ENCODE measurements at regions not wholly inside any gene's neighbourhood (a gene's known extent, or its start where the extent isn't known, plus 50 kb on each side); places are given as distances from the start of the nearest gene placed in this dataset.
"Not testable (repeated sequence)": the region's sequence is repeated elsewhere in the genome, so short reads cannot be mapped to it uniquely, and the experiment has no call there.

DNA sequence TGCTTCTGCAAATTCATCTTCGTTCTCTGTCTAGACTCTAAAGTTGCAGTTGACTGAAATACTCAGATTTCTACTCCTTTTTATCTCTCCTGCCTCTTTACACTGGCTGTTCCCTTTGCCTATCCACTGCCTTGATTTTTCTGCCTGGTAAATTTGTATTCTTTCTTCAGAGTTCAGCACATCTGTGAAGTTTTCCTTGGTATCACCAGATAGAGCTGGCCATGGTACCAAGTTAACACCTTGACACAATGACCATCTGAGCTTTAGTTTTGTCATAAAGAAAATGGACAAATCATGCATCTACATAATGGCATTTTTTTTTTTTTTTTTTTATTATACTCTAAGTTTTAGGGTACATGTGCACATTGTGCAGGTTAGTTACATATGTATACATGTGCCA lies 143.0 kb downstream of the PPP1R3A start:
- DNase-seq = no peak

DNA sequence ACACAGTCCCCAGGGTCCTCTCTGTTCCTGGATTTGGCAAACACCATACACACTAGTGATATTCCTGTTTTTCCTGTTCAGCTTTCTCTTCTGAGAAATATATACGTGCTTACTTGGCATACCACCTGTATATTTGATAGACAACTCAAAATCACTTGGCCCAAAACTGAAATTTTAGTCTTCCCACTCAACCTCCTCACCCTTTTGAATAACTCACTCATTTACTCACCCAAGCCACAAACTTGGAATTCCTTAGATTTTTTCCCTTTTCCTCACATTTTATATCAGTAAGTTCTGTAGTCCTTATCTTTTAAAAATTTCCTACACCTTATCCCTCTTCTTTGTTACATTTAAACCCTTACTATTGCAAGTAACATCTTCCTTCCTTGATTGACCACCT lies 143.4 kb downstream of the PPP1R3A start:
- DNase-seq = no peak

DNA sequence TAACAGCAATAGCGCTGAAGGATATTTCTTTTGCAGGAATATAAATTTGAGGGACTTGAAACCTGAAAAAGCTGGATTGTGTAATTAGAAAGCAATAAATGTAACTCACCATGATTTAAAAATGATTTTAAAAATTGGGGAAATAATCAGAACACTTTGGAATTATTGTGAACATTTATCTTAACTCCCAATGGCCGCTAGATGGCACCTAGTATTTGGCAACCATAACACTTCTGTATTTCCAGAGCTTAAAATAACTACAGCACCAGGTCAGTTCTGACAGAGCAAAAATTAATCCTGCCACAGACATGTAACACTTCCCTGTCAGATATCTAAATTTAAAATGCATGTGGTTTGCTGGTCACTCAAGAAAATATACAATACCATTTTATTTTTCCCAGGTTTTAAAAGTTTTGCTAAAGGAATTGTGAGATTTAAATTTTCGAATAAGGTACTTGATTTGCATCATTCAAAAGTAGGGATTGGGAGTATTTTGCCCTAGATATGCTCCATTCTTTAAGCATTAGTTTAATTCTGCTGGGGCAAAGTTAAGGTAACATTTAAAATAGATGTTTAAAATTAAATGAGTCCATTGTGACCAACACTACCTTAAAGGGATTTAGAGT lies 144.5 kb downstream of the PPP1R3A start:
- DNase-seq = no peak

DNA sequence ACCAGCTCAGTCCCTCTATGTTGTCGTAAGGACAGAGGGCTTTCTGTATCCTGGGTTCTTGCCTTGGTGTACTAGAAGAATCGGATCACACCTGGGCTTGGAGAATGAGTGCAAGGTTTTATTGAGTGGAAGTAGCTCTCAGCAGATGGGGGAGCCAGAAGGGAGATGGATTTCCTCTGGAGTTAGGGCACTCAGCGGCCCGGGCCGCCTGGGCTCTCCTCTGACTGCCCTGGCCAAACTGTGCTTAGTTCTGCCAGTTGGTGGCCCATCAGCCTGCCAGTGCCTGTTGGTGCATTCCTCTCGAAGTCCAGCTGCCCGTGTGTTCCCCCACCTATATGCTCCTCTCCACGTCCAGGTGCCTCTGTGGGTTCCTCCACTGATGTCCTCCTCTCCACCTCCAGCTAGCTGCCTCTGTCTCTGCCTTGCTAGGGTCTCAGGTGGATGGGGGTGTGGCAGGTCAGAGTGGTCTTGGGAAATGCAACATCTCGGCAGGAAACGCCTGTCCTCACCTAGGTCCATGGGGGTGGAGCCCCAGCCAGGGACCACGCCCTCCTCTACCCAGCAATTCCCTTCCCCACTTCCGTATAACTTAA lies 148.6 kb downstream of the PPP1R3A start:
- DNase-seq = no peak

DNA sequence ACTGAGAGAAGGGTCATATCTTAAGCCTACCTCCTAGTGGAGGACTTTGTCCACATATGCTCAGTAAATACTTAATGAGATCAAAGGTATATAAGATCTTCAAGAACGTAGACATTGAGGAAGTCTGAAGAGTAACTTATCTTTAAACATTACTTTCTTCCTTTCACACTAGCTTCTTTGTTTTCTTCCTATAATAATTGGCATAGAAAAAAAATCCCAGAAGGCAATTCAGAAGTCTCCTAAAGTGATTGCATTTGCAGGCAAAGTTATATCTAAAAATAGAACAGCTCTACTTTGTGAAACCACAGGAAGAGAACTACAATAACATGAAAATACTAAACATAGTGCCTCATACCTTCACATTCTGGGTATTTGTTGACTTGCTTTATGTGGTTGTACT lies 150.4 kb downstream of the PPP1R3A start:
- DNase-seq = no peak

DNA sequence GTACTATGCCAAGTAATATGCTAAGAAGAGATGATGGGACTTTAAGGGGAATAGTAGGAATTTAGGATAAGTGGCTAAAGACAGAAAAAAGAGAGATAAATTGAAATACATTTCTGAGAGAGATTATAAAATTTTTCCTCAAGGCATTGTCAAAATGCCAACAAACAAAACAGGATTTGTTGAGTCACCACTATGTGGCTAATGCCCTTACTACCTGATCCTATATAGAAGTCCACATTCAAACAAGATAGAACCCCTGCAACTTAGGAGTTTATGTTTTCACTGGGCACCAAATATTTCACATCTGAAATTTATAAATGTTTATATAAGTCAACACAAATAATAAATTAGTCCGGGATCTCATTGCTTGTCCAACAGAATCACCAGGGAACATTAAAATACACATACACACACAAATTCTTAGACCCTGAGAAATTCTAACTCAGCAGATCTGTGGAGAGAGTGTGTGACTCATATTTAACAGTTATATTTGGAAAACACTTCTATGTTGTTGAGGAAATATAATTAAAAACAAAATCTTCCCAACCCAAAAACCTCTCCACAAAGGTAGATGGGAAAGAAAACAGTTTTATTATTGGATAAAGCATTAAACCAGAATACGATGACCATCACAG lies 154.3 kb downstream of the PPP1R3A start:
- DNase-seq = no peak

DNA sequence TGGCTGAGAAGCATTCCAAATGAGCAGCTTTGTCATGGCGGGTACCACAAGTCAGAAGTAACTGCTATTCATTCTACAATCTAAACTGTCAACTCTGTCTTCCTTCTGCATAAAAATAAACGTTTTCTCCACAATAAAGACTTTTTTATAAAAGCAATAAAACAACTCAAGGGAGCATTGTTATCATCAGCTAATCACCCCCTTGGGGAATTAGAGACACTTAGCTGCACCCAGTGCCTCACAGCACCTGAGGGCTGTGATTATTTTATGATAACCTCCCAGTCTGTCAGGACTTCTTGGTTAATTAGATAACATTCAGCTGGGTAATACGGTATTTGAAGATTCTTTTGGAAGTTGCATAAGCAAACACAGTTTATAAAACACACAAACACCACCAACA lies 155.6 kb downstream of the PPP1R3A start:
- no peak for DNase-seq

DNA sequence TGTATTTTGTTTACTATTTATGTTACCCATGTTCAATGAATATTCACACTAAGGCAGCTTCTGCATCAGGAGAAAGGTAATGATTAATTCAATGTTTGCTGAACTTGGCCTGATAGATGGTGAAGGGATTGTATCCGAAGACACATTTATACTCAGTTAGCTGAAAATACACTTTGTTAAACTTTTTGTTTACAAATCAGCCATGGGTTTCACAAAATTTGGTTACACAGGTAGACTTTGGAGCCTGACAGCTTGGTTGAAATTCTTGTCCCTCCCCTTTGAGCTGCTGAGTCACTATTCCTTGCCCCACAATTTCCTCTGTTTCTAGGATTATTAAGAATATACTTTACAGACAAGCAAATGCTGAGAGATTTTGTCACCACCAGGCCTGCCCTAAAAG lies 162.6 kb downstream of the PPP1R3A start:
- DNase-seq = no peak

DNA sequence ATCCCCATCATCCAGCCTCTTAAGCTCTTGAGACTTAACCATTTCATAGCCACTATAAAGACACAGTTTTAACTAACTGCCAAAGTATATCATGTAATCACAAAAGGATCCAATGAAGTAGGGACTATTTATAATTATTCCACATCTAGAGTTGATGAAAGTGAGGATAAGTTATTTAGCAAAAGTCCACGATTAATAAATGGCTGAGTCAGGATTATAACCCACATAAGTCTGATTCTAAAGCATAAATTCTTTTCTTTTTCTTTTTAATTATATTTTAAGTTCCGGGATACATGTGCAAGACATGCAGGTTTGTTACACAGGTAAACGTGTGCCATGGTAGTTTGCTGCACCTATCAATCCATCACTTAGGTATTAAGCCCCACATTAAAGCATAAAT lies 166.1 kb downstream of the PPP1R3A start:
- no peak for DNase-seq

DNA sequence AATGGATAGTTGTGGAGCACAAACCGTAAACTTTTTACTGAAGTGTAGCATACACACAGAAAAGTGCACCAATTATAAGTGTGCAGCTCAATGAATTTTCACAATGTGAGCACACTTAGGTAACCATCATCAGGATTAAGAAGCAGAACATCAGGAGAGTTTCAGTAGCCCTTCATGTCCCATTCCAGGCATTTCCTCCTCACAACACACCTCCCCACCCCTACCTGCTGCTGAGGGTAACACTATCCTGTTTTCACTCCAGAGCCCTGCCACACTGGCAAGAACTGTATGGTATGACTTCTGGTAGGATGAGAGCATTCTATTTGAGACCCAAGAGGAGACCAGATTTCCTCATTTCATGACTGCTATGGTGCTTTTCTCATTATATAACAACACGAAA lies 166.5 kb downstream of the PPP1R3A start:
- DNase-seq = no peak

DNA sequence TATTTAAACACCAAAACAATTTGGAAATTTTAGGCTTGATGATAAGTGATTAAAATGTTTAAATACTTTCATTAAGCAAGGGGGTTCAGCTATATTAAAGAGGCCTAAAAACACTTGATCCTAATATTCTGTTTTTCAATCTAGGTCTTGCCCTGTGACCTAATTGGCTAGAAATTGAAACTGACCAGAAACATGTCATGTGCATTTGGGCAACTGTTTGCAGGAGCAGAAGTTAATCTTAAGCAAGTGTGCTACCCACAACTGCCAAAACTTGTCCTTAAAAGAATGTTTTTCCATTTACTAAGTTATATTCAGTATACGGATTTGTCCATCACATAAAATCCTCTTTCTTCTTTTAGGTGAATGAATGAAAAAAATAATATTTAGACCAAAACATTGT lies 167.3 kb downstream of the PPP1R3A start:
- DNase-seq = no peak

DNA sequence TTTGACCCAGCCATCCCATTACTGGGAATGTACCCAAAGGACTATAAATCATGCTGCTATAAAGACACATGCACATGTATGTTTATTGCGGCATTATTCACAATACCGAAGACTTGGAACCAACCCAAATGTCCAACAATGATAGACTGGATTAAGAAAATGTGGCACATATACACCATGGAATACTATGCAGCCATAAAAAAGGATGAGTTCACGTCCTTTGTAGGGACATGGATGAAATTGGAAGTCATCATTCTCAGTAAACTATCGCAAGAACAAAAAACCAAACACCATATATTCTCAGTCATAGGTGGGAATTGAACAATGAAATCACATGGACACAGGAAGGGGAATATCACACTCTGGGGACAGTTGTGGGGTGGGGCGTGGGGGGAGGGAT lies 170.4 kb downstream of the PPP1R3A start:
- DNase-seq = not testable (repeated sequence)

DNA sequence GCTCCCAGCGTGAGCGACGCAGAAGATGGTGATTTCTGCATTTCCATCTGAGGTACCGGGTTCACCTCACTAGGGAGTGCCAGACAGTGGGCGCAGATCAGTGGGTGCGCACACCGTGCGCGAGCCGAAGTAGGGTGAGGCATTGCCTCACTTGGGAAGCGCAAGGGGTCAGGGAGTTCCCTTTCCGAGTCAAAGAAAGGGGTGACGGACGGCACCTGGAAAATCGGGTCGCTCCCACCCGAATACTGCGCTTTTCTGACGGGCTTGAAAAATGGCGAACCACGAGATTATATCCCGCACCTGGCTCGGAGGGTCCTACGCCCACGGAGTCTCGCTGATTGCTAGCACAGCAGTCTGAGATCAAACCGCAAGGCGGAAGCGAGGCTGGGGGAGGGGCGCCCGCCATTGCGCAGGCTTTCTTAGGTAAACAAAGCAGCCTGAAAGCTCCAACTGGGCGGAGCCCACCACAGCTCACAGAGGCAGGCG lies 175.8 kb downstream of the PPP1R3A start:
- DNase-seq = not testable (repeated sequence)

DNA sequence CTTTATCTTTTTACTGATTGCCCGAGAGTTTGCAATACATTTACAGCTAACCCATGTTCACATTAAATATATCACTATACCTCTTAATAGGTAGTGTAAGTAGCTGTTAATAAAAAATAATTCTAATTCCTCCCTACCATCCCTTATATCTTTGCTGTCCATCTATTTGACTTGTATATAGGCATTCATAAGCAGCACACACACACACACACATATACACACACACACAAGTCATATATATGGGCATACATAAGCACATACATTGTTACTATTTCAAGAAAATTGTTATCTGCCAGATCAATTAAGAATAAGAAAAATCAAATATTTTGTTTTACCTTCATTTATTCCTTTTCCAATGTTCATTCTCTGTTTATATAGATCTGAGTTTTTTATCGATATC lies 176.4 kb downstream of the PPP1R3A start:
- DNase-seq = no peak

DNA sequence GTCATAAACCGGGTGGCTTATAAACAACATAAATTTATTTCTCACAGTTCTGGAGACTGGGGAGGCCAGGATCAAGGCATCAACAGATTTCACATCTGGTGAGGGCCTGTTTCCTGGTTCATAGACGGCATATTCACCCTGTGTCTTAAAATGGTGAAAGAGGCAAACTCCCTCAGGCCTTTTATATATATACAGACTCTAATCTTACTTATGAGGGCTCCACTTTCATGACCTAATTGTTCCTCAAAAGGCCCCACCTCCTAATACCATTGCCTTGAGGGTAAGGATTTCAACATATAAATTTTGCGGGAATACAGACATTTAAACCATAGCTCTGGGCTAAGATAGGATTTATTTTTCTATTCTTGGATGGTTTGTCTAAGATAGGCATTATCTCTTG lies 187.2 kb downstream of the PPP1R3A start:
- no peak for DNase-seq

DNA sequence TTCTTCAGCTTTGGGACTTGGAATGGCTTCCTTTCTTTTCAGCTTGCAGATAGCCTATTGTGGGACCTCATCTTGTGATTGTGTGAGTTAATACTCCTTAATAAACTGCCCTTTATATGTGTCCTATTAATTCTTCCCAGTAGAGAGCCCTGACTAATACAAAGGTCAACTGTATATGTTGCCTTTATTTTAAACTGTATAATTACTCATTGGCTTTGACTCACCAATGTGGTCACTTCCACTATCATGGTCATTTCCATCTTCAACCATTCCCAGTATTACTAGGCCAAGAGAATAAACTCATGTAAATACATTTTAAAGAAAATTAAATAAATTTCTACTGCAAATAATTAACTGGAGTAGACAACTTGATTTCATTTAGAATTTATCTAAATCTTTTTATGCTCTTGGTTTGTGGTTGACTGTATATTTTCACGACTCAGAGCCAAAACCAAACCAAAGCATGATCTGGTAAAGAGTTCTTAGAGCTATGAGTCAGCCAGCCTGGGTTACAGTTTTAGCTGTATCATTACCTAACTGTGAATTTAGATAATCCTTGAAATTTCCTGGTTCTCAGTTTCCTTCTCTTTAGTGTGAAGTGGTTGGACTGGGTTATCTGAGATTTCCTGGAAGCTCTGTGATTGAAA lies 188.4 kb downstream of the PPP1R3A start:
- DNase-seq = no peak

DNA sequence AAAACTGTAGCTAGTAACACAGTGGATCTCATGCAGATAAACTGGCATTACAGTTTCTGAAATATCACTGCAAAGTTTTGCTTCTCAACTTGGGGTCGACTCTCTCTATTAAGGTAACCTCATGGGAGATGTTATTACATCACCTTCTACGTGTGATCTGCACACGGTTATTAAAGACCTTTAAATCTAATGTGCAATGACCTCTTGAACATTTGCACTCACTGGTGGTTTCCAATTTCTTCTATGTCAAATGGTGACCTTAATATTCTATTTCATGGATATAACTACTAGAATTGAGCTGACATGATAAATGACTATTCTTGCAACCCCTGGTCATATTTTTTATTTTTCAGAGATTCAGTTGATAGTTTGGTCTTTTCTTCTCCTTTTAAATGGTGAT lies 191.3 kb downstream of the PPP1R3A start:
- no peak for DNase-seq

DNA sequence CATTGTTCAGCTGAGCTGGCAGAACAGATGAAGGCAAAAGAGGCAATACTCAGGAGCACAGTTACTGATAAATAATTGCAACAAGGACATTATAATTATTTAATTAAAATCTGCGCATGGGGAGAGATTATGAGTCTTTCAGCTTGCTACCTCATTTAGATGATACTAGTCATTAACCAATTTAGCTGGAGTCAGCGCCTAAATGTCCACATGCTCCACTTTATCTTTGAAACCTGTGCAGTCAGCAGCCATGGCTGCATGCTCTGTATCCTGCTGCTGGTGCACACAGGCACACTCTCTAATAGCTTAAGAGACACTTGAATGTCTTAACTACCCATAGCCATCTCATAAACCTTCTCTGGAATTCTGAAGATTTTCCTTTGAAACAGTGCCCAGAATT lies 196.8 kb downstream of the PPP1R3A start:
- no peak for DNase-seq

DNA sequence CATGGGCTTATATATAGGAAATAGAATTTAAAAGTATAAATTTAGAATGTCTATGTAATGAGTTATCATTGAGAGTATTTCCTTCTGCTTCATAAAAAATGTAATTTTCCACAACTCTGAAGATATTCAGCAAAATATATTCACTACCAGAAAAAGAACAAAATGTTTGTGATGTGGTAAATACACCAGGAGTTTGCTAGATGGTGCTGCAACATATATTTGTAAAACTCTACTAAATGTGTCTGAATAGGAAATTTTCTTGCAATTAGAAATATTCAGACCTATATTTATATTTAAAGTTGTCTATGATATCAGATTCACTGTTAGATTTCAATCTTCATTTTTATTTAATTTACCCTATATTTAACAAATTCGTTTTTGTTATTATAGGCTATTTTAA lies 201.1 kb downstream of the PPP1R3A start:
- no peak for DNase-seq

DNA sequence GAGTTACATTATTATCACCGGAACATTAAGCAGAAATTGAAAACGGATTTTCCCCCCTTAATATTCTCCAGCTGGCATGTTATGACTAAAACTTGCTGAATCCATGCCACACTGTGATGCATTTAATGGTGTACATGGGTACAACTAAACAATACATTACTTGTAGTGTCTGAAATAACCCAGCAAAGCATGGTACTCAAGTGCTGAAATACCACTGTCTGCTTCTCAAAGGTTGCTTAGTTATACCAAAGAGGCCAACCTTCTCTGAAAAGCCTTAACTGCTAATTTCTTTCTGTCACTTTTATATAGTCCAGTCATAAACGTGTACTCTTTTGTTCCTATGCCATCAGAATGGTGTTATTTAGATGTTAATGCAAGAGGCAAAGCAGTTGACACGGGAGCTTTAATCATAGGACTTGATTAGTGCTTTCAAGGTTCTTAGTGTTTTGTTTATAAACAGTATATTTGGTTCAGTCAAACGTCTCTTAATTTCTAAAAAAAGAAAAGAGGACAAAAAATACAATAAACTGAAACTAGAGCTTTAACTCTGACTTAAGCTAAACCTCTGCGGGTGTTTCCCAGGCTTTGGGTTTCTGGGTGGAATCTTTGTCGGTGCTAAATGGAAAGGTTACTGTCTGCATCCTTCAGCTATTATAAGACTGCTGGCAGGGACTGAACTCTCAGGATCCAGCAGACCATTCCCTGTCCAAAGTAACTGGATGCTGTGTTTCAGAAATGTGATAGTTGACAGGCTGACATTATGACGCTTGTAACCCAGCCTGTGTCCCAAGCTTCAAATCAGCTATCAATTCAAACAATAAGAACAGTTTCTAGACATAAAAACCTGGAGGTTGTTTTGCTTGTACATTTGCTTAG lies 202.6 kb downstream of the PPP1R3A start:
- no peak for DNase-seq

DNA sequence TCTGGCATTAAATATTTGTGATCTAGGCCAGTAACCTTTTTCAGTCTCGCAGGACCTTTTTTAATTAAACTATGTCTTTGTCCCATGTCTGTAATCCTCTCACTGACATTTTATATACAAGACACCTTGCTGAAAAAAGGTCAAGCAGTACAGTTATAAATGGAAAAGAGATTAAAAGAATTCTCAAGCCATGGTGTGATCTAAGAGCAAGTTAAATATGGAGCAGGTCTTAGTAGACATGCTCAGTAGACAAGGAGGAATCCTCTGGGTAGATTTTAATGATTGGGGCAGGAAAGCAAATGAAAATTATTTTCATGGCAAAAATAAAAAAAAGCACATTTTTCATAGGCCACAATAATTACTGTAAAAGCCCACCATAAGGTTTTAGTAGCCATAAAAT lies 203.5 kb downstream of the PPP1R3A start:
- no peak for DNase-seq

DNA sequence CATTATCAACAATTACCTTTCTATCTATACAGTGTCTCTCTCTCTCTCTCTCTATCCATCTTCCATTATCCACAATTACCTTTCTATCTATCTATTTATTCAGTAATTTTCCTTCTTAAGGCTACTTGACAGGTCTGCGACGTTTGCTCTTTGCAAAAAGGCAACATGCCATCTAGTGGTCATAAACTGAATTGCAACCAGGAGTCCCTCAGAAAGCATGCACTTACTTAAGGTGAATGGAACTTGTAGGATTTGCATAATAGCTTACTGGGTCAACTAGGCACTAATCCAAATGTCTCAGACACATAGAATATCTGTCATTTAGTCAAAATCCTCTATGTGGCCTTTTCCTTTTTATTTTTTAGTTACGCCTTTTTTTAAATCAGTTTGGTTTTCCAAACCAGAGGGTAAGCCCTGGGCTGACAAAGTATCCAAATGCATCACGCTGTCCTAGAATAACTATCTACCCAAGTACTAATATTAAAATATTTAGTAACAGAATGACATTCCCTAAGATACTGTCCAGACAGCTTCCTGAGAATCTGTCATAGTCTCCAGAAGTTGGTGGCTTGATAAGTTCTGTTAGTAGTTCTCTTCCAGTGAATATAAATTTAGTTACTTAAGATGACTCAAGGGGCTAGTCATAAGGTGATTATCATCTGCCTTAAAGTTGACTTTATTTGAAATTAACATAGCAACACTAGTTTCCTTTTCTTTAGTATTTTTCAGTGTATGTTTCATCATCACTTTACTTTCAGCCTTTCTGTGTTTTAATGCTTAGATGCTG lies 208.3 kb downstream of the PPP1R3A start:
- DNase-seq = peak; percentile 34 to 42

All from stimulated activated CD4-positive, alpha-beta T cell treated with anti-CD3 and anti-CD28 coated beads, Interleukin-2, amount 100 ng/mL, for 48 hours (primary cell).